NCI-H2196 treated with DMSO at 0.1 percent for 48 hours (cell line): ENCODE measurements at regions not wholly inside any gene's neighbourhood (a gene's known extent, or its start where the extent isn't known, plus 50 kb on each side); places are given as distances from the start of the nearest gene placed in this dataset.

Experiments used
- DNase-seq: peaks from one replicate; lab custom pipeline; 2025; ENCODE audit not compliant: unreplicated experiment; lab: John Stamatoyannopoulos, UW

DNA sequence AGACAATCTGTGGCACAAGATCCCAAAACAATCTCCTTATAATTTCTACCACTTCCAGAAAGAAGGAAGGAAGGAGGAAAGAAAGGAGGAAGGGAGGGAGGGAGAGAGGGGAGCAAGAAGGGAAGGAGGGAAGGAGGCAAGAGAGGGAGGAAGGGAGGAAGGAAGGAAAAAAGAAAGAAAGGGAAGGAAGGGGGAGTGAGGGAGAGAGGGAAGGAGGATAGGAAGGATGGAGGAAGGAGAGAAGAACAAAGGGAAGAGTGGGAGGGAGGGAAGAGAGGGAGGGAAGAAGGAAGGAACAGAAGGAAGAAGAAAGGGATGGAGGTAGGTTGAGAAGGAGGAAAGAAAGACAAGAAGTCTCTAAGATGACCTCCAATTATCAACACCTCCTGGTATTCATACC lies 185.5 kb upstream of the NFE2L3 start:
- DNase-seq, result no peak

DNA sequence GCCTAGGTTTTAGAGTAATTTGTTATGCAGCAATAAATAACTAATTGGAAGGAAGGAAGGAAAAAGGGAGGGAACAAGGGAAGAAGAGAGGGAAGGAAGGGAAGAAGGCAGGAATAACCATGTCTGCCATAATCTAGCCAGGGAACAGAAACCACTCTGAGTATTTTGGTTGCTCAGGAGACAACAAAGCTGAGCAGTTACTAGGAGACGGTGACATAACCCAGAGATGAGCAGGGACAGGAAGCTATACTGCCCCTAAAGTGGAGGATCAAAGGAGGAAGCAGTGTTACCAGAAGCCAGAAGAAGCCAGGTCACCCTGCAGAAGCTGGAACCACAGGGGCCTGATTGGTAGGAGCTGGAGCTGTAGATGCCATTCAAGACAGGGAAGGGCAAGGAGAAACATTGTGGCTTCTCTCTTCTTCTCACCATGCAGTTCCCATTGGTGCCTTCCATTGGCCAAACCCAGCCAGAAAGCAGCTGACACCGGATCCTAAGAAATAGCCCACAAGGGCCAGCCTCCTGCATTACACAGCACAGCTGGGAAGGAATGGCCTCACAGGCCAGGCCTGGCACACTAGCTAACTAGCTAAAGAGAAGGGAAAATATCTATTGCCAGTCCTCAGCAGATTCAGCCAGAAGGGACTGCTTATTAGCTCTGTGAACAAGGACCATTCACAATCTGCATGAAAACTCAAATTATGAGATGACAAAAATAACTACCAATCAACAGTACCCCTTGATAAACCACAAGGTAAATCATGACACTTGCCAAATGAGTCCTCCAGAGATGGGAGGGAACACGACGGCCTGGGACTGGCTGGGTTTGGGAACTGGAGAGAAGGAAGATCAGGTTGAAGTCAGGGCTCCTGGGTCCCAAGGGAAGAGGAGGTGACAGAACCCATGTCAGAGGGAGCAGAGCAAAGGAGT lies 184.5 kb upstream of the NFE2L3 start:
- DNase-seq, result no peak

DNA sequence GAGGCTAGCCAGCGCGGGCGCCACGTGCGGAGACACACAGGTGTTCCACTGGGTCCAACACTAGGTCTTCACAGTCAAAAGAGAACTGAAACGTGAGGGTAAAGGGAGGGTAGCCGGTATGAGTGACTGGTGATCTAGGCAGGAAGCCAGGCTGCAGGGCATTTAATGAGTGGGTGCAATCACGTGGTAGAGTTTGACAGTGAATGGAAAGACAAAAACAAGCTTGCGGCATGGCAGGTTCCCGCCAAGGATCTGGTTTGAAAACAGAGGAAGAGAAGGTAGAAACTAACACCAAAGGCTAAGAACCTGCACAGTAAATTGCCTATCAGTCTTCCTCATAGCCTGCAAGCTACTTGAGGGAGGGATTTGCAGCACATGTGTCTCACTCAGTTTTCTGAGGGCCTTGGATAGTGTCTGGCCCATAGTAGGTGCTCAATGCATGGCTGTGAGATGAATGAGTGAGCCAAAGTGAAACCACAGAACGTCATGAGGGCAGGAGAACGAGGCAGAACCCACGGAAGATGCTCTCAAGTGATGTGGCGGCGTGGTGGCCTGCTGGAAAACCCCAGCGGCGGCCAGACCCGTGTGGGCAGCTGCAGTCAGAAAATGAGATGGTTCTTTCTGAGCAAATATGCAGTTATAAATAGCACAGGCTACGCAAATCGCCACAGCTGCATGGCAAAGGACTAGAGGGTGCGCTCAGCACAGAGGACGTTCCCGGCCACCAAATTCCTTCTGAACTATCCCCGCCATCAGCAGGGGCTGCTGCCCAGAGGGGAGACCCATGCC lies 183.6 kb upstream of the NFE2L3 start:
- DNase-seq, result no peak

DNA sequence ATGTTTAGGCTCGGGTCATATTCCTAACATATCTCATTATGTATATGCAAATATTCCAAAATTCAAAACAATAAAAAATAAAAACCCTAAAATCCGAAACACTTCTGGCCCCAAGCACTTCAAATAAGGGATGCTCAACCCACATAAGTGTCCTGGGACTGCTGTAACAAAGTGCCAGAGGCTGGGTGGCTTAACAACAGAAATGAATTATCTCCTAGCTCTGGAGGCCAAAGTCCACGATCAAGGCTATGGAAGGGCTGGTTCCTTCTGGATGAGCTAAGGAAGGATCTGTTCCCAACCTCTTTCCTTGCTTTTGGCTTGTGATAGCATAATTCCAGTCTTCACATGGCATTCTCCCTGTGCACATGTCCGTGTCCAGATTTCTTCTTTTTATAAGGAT lies 181.6 kb upstream of the NFE2L3 start:
- DNase-seq, result no peak

DNA sequence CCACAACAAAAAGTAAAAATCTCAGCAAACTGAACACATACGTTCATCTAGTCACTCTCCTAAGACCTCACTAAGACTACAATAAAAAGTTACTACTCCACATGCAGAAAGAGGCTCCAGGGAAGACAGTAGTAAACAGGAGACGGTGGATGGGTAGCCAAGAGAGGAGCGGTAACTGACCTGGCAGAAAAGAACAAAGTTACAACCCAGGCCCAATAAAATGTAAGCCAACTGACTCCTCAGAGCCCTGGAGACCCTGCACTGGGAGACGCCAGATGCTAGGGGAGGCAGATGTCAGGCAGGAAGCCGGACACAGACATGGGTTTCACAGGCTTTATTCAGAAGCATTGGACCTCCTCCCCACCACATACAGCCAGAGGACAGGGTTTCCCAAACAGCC lies 181.1 kb upstream of the NFE2L3 start:
- no peak for DNase-seq

DNA sequence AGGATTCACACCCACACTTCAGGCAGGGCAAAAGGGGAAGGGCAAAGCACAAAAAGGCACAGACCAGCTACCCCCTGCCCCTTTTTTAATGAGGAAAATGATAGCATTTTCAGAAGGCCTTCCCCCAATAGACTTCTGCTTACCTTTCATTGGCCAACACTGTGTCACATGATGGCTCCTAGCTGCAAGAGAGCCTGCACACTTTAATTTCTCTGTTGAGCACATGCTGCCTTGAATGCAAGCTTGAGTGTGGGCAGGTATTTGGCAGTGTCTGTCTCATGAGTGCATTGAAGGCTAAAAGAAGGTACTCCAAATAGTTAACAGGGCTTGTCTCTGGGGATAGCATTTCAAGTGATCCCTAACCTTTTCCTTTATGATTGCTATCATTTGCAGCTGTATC lies 175.4 kb upstream of the NFE2L3 start:
- no peak for DNase-seq

DNA sequence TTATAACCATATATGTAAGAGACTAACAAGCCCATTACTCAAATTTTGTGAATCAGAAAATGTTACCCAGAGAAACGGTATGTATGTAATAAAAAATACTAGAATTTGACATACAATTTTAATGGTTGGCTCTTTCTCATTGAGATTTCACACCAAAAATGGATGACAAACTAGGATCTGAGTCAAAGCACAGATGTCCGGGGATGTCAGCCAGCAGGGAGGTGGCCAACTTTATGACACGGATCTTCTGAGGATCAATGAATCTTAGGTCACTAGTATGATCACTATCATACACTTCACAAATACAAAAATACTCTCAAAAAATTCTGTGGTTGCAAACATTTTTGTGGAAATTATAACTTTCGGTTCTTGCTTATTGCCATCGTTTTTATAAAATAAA lies 173.5 kb upstream of the NFE2L3 start:
- no peak for DNase-seq

DNA sequence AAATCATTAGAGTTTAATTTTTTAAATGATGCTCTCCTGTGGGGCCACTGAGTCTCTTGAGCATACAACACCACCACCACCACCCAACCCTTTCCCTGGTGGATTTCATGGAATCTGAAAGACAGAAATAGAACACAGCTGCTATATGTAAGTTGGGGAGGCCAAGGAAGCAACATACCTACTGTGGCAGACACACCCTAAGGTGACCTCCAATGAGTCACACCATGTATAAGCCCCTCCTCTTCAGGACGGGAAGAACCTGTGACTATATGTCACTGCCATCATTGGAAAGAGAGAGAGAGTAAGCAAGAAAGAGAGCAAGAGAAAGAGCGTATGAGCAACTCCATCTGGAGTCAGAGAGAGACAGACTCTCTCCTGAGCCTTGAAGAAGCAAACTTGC lies 172.4 kb upstream of the NFE2L3 start:
- no peak for DNase-seq

DNA sequence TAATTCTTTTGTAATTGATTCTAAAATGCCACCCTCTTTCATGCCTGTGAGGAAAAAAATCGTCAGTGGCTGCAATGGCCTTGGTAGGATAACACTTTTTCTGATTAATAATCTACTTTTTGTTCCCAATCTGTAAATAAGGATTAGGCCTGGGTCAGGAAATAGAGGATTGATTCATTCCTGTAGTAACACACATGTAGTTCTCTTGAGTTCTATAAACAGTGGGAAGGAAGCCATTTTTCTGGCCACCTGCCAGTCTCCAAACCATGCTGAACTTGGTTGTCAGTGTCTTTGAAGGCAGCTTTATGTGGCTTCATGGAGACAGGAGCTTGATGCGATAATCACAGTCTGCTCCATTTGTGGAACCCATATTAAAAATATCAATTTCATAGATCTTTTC lies 169.3 kb upstream of the NFE2L3 start:
- no peak for DNase-seq

DNA sequence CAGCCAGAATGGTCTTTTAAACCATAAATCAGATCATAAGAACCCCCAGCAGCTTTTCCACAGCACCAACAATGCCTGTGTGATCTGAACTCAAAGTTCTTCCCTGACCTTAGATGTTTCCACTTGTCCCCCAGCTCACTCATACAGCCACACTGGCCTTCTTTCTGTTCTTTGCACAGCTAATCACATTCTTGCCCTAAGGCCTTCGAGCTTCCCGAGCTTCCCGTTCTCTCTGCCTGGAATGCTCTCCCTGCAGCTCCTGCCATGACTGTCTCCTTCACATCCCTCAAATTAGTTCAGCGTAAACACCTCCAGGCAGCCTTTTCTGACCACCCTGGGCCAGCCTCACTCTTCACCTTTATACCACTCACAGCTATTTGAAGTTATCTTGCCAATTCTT lies 166.8 kb upstream of the NFE2L3 start:
- no peak for DNase-seq

DNA sequence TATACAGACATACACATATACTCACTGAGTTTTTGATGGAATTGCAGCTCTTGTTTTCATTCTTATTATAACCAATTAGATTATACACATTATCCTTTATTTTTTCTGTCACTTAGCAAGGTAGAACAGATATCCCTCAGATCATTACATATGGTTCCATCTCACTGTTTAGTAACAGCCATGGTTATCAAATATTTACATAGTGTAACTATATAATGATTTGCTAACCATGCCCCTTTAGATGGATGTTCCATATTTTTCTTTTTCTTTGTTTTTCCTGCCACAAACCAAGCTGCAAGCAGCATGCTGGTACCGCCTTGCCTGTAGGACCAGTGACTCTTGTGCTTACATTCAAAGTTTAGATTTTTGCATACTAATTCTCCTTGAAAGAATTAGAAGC lies 163.4 kb upstream of the NFE2L3 start:
- no peak for DNase-seq

DNA sequence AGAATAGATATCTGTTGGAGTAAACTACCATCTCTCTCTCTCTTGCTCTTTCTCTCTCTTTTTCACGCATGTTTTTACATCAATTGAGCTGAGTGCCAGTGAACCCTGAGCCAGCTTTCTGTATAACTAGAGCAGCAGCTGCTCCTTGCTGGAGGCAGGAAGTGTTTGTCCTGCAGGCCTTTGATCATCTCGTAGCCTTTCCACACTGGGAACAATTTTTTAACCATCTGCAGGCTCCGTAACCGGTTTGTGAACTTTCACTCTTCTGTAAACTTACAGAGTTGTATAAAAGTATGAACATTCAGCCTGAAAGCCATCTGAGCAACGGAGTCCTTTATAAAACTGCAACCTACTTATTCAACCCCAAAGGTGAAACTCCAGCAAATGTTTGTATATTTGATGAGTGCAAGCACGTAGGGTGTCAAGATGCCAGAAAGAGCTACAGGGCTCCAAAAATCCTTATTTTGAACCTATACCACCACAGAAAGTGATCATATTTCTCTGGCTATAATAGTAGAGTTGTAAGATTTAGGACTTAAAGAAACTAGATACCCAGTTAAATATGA lies 162.8 kb upstream of the NFE2L3 start:
- DNase-seq, result peak; percentile 20

DNA sequence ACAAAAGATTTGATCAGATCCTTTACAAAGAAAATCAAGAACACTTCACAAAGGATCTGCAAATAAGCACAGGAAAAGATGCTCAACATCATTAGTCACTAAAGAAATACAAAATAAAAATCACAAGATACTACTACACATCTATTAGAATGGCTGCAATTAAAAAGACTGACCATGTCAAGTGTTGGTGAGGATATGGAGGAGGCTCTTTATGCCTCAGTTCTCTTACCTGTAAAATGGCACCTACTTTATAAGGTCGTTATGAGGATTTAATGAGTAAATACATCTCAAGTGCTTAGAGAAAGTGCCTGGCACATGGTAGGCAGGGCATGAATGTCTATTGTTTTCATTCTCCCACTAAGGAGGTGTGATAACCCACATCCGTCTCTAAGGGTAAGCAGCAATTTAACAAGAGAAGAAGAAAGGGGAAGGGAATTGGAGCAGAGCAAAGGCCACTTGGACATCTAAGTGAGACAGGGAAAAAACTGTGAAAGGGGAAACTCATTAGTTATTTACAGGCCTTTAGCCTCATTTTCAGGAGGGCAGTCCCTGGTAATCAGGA lies 157.5 kb upstream of the NFE2L3 start:
- no peak for DNase-seq

DNA sequence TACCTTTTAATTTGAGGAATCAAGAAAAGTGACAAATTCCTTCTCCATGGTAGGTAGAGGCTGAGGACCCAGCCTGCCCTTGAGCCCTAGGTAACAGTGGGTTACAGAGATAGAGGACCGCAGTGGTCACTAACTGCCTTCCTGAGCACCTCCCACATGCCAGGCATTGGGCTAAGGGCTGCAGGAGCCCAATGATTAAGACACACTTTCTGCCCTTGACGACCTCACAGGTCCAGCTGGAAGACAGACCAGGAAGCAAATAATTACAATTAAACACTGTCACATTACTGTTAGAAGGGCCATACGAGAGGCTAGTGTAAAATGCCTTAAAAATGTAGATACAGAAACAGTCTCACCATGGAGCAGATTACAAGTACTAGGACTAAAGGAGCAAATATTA lies 156.8 kb upstream of the NFE2L3 start:
- DNase-seq, result no peak

DNA sequence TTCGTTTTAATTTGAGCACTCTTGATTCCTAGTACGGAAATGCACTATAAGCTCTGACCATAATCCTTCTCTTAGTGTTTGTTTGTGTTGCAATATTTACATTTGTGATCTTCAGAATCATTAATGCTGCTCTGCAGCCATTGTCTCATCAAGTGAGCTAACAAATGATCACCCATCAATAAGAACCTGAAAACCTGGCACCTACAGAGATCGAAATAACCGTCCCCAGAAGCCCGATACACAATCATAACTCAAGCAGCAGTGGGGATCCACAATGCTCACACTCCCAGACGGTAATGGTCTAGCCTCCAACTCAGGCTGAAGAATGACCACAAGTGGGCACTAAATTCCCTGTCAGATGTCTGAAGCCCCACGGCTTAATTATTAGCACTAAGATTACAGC lies 156.0 kb upstream of the NFE2L3 start:
- no peak for DNase-seq

DNA sequence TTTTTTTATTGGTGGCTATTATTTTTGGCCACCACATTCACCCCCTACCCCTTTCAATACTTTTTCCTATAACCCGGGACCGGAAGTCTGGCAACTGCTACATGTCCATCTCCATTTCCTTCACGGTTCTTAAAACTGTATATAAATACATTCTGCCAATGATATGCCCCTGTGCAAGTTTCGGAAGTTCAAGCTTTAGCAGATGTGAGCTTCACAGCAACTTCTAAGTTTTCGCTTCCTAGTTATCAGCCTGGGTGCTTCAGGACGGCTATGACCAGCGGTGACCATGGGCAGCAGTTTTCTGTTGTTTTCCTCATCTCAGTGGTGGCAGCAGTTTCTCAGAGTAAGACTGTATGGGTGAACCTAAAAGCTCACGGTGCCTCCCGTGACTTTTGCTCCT lies 153.5 kb upstream of the NFE2L3 start:
- DNase-seq, result no peak

DNA sequence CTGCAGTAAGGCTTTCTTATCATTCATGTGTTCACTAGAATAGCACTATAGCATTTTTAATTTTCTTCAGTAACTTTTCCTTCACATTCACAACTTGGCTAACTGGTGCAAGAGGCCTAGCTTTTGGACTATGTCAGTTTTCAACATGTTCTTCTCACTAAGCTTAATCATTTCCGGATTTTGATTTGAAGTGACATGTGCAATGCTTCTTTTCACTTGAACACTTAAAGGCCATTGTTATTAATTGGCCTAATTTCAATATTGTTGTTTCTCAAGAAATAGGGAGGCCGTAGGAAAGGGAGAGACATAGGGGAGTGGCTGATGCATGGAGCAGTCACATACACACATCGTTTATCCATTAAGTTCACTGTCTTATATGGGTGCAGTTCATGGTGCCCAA lies 151.2 kb upstream of the NFE2L3 start:
- DNase-seq, result no peak

DNA sequence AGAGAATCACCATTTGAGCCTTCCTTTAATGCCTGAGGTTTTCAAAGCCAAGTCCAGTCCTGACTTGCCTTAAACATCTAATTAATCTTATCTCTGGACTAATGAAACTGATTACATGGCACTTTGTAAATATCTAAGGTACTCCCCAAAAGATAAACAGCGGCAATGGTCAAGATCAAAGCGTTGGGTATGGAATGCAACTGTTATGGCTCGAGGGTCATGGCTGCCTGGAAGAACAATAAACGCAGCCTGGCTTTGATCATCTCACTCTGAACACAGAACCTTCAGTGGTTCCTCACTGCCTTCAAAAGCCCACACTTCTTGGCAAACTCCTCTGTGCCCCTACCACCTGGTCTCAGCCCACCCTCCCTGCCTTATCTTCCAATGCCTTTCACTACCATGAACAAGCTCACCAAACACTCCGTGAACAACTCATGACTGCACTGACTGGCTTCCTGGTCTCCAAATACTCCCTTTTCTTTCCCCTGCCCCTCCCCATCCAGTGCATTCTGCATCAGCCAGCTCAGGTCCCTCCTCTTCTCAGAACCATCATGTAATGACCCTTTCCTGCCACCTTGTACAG lies 150.2 kb upstream of the NFE2L3 start:
- no peak for DNase-seq

DNA sequence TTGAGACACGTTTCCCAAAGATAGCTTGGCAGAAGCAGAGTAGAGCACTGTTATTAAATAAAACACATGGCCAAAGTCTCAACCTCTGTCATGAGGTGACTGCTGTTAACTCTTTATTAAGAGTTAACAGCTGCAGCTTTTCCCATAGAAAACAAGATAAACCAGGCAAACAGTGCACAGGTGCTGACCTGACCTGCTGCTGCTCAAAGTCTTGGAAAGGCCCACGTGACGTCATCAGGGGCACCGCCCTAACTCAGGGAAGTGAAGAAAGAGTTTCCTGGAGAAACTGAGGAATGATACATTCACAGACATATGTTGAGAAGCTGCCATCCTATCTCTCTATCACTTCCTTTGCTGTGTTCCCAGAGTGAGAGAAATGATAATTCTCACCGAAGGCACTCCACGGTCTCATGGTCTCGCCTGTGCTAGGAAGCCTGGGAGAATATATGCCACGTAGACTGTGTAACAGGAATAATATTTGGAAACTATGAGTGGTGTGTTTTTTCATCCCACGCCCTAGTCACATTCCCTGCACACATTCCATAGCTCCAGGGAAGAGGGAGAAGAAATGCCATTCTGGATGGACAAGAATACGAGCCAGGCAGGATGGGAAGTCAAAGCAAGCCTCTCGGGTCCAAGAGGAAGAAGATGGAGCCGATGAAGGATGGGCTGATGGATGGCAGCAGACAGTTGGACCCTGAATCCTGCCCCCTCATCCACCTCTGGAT lies 146.2 kb upstream of the NFE2L3 start:
- DNase-seq, result no peak

DNA sequence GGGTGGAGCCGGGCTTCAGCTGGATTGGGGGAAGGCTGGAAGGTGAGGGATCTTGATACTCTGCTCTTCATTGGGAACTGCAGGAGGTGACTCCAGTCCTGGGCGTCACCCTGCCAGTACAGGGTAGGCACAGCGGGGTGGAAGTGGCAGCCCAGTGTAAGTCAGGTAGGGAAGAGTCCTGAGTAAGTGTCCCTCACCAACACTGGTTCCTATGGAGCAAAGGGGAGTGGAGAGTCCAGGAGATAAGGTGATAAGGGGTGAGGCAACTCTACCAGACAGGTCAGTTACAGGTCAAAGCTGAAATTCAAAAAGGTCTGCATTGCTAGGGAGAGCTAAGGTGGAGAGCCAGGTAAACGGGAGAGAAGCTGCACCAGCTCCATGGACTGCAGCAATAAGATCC lies 145.6 kb upstream of the NFE2L3 start:
- DNase-seq, result no peak

DNA sequence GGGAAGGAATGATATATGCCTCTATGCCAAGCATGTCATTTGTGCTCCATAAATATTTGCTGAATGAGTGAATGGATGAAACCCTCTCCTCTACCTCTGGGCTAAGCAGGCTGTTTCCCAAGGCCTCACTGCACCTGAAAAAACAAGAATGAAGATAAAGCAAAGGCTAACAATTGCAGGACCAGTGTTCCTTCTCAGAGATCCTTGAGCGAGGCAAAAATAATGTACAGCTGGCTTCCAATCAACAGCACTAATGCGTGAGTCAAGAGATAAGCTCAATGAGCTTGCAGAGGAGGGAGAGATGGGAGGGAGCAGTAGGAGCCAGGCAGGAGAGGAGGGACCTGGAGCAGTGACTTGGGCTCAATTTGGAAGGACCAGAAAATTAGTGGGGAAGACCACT lies 144.5 kb upstream of the NFE2L3 start:
- no peak for DNase-seq
